Keratinocyte (primary cell): ENCODE measurements at regions not wholly inside any gene's neighbourhood (a gene's known extent, or its start where the extent isn't known, plus 50 kb on each side); places are given as distances from the start of the nearest gene placed in this dataset.

Experiments
- DNase-seq: peaks from one replicate; pipeline ENCODE4 v3.0.0-alpha.2; 2011; ENCODE audit warnings: low read depth, missing footprints, low spot score
- FAIRE-seq: peaks from 2 replicates; lab custom pipeline; 2011; peaks lifted over from hg19 to GRCh38; lab: Jason Lieb, UNC
- H2AFZ ChIP-seq: 2 replicates; pipeline ENCODE4 v1.6.0; 2012; ENCODE audit warnings: low read length, control low read depth, inconsistent platforms; ENCODE audit not compliant: control insufficient read depth
- H3K27ac ChIP-seq: 2 replicates; pipeline ENCODE4 v1.5.1; 2011; ENCODE audit warnings: low read length; ENCODE audit not compliant: control insufficient read depth, insufficient read depth
- H3K27me3 ChIP-seq: 3 replicates; pipeline ENCODE4 v1.6.0; 2011; ENCODE audit warnings: low read length; ENCODE audit not compliant: control insufficient read depth, insufficient read depth; ENCODE audit errors: extremely low read depth
- H3K36me3 ChIP-seq, 2 experiments: 2 replicates in 1 of 2; 3 replicates in 1 of 2; pipeline ENCODE4 v1.5.1; 2011; ENCODE audit warnings: low read length in 2 of 2, mild to moderate bottlenecking in 1 of 2; ENCODE audit not compliant: control insufficient read depth in 2 of 2, insufficient read depth in 2 of 2; ENCODE audit errors: extremely low read depth in 1 of 2
- H3K4me1 ChIP-seq: 3 replicates; pipeline ENCODE4 v1.5.1; 2011; ENCODE audit warnings: low read length; ENCODE audit not compliant: control insufficient read depth, insufficient read depth; ENCODE audit errors: extremely low read depth
- H3K4me2 ChIP-seq: 3 replicates; pipeline ENCODE4 v1.6.0; 2011; ENCODE audit warnings: low read depth, low read length; ENCODE audit not compliant: control insufficient read depth, insufficient read depth; ENCODE audit errors: extremely low read depth
- H3K4me3 ChIP-seq, 3 experiments: fragments of 200-600 bp in 1 of 3; sonication (generic) in 1 of 3; 2 replicates in 2 of 3; 3 replicates in 1 of 3; pipeline ENCODE4 v1.5.1; 2011 to 2016; ENCODE audit warnings: low read length in 3 of 3, mild to moderate bottlenecking in 3 of 3, control low read depth in 2 of 3, inconsistent platforms in 1 of 3, low read depth in 1 of 3, mixed read lengths in 1 of 3, mixed run types in 1 of 3, moderate library complexity in 1 of 3; ENCODE audit not compliant: control insufficient read depth in 2 of 3, insufficient read depth in 2 of 3; ENCODE audit errors: extremely low read depth in 1 of 3
- H3K79me2 ChIP-seq: 2 replicates; pipeline ENCODE4 v1.6.0; 2012; ENCODE audit warnings: low read length; ENCODE audit not compliant: control insufficient read depth, insufficient read depth
- H3K9ac ChIP-seq: 3 replicates; pipeline ENCODE4 v1.6.0; 2011; ENCODE audit warnings: low read length; ENCODE audit not compliant: control insufficient read depth, insufficient read depth; ENCODE audit errors: extremely low read depth
- H3K9me1 ChIP-seq: 3 replicates; pipeline ENCODE4 v1.6.0; 2011; ENCODE audit warnings: low read length; ENCODE audit not compliant: control insufficient read depth, insufficient read depth; ENCODE audit errors: extremely low read depth
- H3K9me3 ChIP-seq: 2 replicates; pipeline ENCODE4 v1.5.1; 2012; ENCODE audit warnings: low read depth, low read length; ENCODE audit not compliant: control insufficient read depth
- H4K20me1 ChIP-seq: 3 replicates; pipeline ENCODE4 v1.6.0; 2011; ENCODE audit warnings: low read length; ENCODE audit not compliant: control insufficient read depth, insufficient read depth; ENCODE audit errors: extremely low read depth
- CTCF ChIP-seq, 3 experiments: IDR thresholded peaks in 1 of 3; conservative IDR thresholded peaks in 1 of 3; optimal IDR thresholded peaks in 1 of 3; 2 replicates in 2 of 3; 3 replicates in 1 of 3; pipeline versions ENCODE3 to v1.5.1; 2011; ENCODE audit warnings: low read length in 3 of 3, mild to moderate bottlenecking in 3 of 3, moderate library complexity in 2 of 3, control low read depth in 1 of 3, inconsistent platforms in 1 of 3; ENCODE audit not compliant: insufficient read depth in 2 of 3; ENCODE audit errors: extremely low read depth in 1 of 3
- EZH2 ChIP-seq: IDR thresholded peaks from one replicate; pipeline ENCODE4 v1.6.1; 2012; ENCODE audit warnings: inconsistent platforms, mild to moderate bottlenecking, low read length, moderate library complexity
- dilution Hi-C: fragments of 300-500 bp; cut with MboI; formaldehyde crosslinking; loops from one replicate; pipeline ENCODE4 v1.7.0; 2020; ENCODE audit warnings: low sequenced_read_pairs; ENCODE audit not compliant: extremely low pct_ligation_motif_present

- dilution Hi-C loops = no loop called here
- Histone ChIP-seq H3K27me3 (no peaks in the 10 kb centered on the region), H4K20me1 (no peaks in the 10 kb centered on the region), H3K27ac (no peak overlapping the region), H3K36me3 (no peaks in the 10 kb centered on the region), H3K9me1 (no peaks in the 10 kb centered on the region), H2AFZ (no peak overlapping the region), H3K9me3 (peaks cover 11% of the 10 kb centered on the region), H3K9ac (no peak overlapping the region), H3K4me2 (no peak overlapping the region), H3K79me2 (no peaks in the 10 kb centered on the region), H3K4me1 (no peaks in the 10 kb centered on the region), H3K4me3 (no peak overlapping the region)
- TF ChIP-seq CTCF (optimal IDR thresholded peaks at IDR 0.05 in 1 of 3, IDR thresholded peaks at IDR 0.05 in 1 of 3, conservative IDR thresholded peaks at IDR 0.05 in 1 of 3; ENCODE audit: extremely low read depth in 1 of 3, insufficient read depth in 2 of 3, low read length in 3 of 3) (no peak), EZH2 (no peak)
- DNase-seq (no peak), FAIRE-seq (no peak)
These were observed 134.4 kb upstream of the SNTG2 start for GRCh38 chr2:816278-816677.

GRCh38 chr2:810397-810796 is 133.2 kb upstream of the TMEM18 start:
- FAIRE-seq = no peak
- H2AFZ ChIP-seq = no peak overlapping the region
- H3K9ac ChIP-seq = no peak overlapping the region
- no peaks in the 10 kb centered on the region for H3K9me1 ChIP-seq
- TF ChIP-seq CTCF (optimal IDR thresholded peaks at IDR 0.05 in 1 of 3, IDR thresholded peaks at IDR 0.05 in 1 of 3, conservative IDR thresholded peaks at IDR 0.05 in 1 of 3; ENCODE audit: extremely low read depth in 1 of 3, insufficient read depth in 2 of 3, low read length in 3 of 3) (no peak), EZH2 (no peak)
- peaks cover 2% of the 10 kb centered on the region for H3K9me3 ChIP-seq
- no peak overlapping the region for H3K4me2 ChIP-seq
- dilution Hi-C loops = no loop called here
- H3K79me2 ChIP-seq = no peaks in the 10 kb centered on the region
- H3K36me3 ChIP-seq = no peaks in the 10 kb centered on the region
- no peaks in the 10 kb centered on the region for H4K20me1 ChIP-seq
- no peaks in the 10 kb centered on the region for H3K27me3 ChIP-seq
- no peaks in the 10 kb centered on the region for H3K4me1 ChIP-seq
- no peak overlapping the region for H3K27ac ChIP-seq
- no peak for DNase-seq
- no peak overlapping the region for H3K4me3 ChIP-seq
